ENCODE measurements at regions not wholly inside any gene's neighbourhood (a gene's known extent, or its start where the extent isn't known, plus 50 kb on each side); places are given as distances from the start of the nearest gene placed in this dataset.

DNA sequence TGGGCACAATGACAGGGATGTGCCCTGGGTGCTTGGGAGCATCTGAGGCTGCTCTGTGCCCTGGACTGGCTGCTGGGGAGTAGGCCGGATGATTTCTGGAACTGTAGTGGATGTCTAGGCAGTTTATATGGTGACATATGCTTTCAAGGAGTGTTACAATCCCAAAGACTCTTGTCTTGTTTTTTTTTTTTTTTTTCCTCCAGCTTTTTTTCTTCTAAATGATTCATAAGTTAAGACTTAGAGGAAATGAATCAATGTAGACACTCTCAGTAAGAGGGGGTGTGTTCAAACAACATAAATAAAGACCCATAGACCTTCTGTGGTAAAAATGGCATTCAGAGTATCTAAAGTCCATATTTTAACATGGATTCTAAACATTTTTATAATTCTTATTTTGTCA lies 706.1 kb upstream of the GOLIM4 start:
- TF ChIP-seq, protein P1, sequence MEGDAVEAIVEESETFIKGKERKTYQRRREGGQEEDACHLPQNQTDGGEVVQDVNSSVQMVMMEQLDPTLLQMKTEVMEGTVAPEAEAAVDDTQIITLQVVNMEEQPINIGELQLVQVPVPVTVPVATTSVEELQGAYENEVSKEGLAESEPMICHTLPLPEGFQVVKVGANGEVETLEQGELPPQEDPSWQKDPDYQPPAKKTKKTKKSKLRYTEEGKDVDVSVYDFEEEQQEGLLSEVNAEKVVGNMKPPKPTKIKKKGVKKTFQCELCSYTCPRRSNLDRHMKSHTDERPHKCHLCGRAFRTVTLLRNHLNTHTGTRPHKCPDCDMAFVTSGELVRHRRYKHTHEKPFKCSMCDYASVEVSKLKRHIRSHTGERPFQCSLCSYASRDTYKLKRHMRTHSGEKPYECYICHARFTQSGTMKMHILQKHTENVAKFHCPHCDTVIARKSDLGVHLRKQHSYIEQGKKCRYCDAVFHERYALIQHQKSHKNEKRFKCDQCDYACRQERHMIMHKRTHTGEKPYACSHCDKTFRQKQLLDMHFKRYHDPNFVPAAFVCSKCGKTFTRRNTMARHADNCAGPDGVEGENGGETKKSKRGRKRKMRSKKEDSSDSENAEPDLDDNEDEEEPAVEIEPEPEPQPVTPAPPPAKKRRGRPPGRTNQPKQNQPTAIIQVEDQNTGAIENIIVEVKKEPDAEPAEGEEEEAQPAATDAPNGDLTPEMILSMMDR (IDR thresholded peaks at IDR 0.05; ENCODE audit: insufficient read depth, low read length): no peak
- TF ChIP-seq POLR2AphosphoS5 (IDR thresholded peaks at IDR 0.05; ENCODE audit: low read depth) (no peak), SPI1 (IDR thresholded peaks at IDR 0.05; ENCODE audit: borderline replicate concordance, low read depth) (no peak), GABPA (IDR thresholded peaks at IDR 0.05; ENCODE audit: low read depth) (no peak)
- TF ChIP-seq, protein P2, sequence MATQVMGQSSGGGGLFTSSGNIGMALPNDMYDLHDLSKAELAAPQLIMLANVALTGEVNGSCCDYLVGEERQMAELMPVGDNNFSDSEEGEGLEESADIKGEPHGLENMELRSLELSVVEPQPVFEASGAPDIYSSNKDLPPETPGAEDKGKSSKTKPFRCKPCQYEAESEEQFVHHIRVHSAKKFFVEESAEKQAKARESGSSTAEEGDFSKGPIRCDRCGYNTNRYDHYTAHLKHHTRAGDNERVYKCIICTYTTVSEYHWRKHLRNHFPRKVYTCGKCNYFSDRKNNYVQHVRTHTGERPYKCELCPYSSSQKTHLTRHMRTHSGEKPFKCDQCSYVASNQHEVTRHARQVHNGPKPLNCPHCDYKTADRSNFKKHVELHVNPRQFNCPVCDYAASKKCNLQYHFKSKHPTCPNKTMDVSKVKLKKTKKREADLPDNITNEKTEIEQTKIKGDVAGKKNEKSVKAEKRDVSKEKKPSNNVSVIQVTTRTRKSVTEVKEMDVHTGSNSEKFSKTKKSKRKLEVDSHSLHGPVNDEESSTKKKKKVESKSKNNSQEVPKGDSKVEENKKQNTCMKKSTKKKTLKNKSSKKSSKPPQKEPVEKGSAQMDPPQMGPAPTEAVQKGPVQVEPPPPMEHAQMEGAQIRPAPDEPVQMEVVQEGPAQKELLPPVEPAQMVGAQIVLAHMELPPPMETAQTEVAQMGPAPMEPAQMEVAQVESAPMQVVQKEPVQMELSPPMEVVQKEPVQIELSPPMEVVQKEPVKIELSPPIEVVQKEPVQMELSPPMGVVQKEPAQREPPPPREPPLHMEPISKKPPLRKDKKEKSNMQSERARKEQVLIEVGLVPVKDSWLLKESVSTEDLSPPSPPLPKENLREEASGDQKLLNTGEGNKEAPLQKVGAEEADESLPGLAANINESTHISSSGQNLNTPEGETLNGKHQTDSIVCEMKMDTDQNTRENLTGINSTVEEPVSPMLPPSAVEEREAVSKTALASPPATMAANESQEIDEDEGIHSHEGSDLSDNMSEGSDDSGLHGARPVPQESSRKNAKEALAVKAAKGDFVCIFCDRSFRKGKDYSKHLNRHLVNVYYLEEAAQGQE (IDR thresholded peaks at IDR 0.05; ENCODE audit: insufficient replicate concordance, low read depth): no peak

Data from HL-60 (cell line).